ENCODE measurements at regions not wholly inside any gene's neighbourhood (a gene's known extent, or its start where the extent isn't known, plus 50 kb on each side); places are given as distances from the start of the nearest gene placed in this dataset.

DNA sequence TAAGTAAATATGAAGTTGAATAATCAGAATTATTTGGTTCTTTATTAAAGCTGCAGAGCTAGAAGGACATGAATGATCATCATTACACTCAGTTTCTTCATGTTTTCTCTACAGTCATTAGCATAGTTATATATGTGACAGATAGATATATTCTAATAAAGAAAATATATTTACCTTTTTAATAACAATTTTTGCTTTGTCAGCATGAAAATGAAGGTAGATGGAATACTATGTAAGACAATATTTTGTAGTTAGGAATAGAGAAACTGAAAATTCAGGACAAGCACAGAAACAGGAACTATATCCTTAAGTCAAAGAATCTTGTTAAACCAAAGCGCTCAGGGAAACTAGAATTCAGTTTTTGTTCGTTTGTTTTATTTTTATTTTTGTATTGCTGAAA, 649.9 kb upstream of the NRXN1 start:
- no peak for TF ChIP-seq SIN3A (IDR thresholded peaks at IDR 0.05; ENCODE audit: borderline replicate concordance, insufficient read depth, low read length)
- TF ChIP-seq, protein P1, sequence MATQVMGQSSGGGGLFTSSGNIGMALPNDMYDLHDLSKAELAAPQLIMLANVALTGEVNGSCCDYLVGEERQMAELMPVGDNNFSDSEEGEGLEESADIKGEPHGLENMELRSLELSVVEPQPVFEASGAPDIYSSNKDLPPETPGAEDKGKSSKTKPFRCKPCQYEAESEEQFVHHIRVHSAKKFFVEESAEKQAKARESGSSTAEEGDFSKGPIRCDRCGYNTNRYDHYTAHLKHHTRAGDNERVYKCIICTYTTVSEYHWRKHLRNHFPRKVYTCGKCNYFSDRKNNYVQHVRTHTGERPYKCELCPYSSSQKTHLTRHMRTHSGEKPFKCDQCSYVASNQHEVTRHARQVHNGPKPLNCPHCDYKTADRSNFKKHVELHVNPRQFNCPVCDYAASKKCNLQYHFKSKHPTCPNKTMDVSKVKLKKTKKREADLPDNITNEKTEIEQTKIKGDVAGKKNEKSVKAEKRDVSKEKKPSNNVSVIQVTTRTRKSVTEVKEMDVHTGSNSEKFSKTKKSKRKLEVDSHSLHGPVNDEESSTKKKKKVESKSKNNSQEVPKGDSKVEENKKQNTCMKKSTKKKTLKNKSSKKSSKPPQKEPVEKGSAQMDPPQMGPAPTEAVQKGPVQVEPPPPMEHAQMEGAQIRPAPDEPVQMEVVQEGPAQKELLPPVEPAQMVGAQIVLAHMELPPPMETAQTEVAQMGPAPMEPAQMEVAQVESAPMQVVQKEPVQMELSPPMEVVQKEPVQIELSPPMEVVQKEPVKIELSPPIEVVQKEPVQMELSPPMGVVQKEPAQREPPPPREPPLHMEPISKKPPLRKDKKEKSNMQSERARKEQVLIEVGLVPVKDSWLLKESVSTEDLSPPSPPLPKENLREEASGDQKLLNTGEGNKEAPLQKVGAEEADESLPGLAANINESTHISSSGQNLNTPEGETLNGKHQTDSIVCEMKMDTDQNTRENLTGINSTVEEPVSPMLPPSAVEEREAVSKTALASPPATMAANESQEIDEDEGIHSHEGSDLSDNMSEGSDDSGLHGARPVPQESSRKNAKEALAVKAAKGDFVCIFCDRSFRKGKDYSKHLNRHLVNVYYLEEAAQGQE (IDR thresholded peaks at IDR 0.05; ENCODE audit: insufficient read depth in 1 of 2, low read depth in 2 of 2, low read length in 2 of 2) = no peak
- TF ChIP-seq FOXP2 (optimal IDR thresholded peaks at IDR 0.05; ENCODE audit: borderline replicate concordance, extremely low read depth, extremely low read length, insufficient read depth) = no peak
- TF ChIP-seq TAF1 (IDR thresholded peaks at IDR 0.05; ENCODE audit: borderline replicate concordance, insufficient read depth, low read length) = no peak
- no peak for TF ChIP-seq POLR2AphosphoS5 (IDR thresholded peaks at IDR 0.05; ENCODE audit: low read depth, low read length)

DNA sequence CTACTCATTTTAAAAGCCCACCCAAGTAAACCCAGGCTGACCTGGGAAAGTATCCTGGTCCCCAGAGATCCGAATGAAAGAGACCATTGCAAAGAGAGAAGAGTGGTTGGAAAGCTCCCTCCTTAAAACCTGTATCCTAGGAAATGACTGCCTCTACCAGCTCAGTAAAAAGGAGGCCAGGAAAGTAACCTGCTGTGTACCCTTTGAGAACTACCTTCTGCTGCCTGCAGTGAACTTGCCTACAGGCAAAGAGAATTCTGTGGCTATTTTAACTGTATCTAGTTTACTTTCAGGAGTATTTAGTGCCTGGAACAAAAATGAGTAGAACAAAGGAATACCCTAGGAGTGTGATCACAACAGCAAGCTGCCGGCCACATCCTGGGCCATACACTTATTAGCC, 641.7 kb upstream of the NRXN1 start:
- TF ChIP-seq SIN3A (IDR thresholded peaks at IDR 0.05; ENCODE audit: borderline replicate concordance, insufficient read depth, low read length) (no peak), FOXP2 (optimal IDR thresholded peaks at IDR 0.05; ENCODE audit: borderline replicate concordance, extremely low read depth, extremely low read length, insufficient read depth) (no peak), TAF1 (IDR thresholded peaks at IDR 0.05; ENCODE audit: borderline replicate concordance, insufficient read depth, low read length) (no peak), POLR2AphosphoS5 (IDR thresholded peaks at IDR 0.05; ENCODE audit: low read depth, low read length) (no peak)
- TF ChIP-seq, protein P1 (IDR thresholded peaks at IDR 0.05; ENCODE audit: insufficient read depth in 1 of 2, low read depth in 2 of 2, low read length in 2 of 2) = no peak

DNA sequence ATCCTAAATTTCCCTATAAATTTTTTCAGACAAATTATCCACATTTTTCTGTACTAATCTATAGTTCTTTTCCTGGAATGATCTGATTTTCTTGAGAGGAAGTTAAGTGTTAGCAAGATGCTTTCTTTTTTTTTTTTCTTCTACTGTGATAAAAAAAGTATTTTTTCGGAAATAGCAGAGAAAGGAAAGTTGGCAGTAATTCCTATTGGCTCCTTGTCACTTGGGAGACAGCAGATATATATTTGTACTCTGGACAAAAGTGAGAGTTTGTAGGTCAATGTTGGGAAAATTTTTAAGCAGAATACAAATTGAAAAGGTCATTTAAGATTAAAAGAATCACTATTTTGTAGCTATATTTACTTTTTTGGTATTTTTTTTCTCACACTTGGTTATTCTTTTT, 635.7 kb upstream of the NRXN1 start:
- TF ChIP-seq SIN3A (IDR thresholded peaks at IDR 0.05; ENCODE audit: borderline replicate concordance, insufficient read depth, low read length) = no peak

DNA sequence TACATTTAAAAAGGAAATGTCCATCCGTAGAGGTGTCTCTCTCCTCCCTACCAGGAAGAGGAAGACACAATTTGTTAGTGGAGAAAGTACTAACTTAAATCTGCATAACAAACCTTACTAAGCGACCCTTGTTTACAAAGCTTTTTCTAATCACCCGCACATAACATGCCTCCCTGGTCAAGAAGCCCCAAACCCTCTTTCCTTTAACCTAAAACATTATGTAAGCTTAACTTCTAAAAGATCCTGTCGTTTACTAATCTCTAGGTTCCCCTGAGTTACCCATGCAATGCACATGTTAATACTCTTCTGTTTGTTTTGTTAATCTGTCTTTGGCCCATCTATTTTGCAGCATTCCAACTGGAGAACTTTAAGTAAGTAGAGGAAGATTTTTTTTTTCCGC, 630.3 kb upstream of the NRXN1 start:
- TF ChIP-seq POLR2AphosphoS5 (IDR thresholded peaks at IDR 0.05; ENCODE audit: low read depth, low read length) = no peak
- no peak for TF ChIP-seq SIN3A (IDR thresholded peaks at IDR 0.05; ENCODE audit: borderline replicate concordance, insufficient read depth, low read length)
- TF ChIP-seq FOXP2 (optimal IDR thresholded peaks at IDR 0.05; ENCODE audit: borderline replicate concordance, extremely low read depth, extremely low read length, insufficient read depth) = no peak
- no peak for TF ChIP-seq TAF1 (IDR thresholded peaks at IDR 0.05; ENCODE audit: borderline replicate concordance, insufficient read depth, low read length)
- TF ChIP-seq, protein P1 (IDR thresholded peaks at IDR 0.05; ENCODE audit: insufficient read depth in 1 of 2, low read depth in 2 of 2, low read length in 2 of 2) = no peak

DNA sequence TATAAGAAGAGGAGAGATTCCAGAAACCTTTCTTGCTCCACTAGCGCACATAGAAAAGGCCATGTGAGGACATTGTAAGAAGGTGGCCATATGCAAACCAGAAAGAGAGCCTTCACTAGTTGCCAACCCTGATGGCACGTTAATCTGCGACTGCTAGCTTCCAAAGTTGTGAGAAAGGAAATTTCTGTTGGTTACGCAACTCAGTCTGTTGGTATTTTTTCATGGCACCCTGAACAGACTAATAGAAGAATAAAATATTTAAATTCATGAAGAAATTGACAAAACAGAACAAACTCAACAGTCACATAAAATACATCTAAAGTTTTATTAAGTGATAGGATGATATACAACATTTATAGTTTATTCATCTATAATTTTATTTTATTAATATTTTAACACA, 625.9 kb upstream of the NRXN1 start:
- TF ChIP-seq, protein P1 (IDR thresholded peaks at IDR 0.05; ENCODE audit: insufficient read depth in 1 of 2, low read depth in 2 of 2, low read length in 2 of 2) = no peak
- TF ChIP-seq SIN3A (IDR thresholded peaks at IDR 0.05; ENCODE audit: borderline replicate concordance, insufficient read depth, low read length) (no peak), TAF1 (IDR thresholded peaks at IDR 0.05; ENCODE audit: borderline replicate concordance, insufficient read depth, low read length) (no peak), FOXP2 (optimal IDR thresholded peaks at IDR 0.05; ENCODE audit: borderline replicate concordance, extremely low read depth, extremely low read length, insufficient read depth) (no peak), POLR2AphosphoS5 (IDR thresholded peaks at IDR 0.05; ENCODE audit: low read depth, low read length) (no peak)

Measured in PFSK-1 (cell line).